Astrocyte of the hippocampus (primary cell): ENCODE measurements at regions not wholly inside any gene's neighbourhood (a gene's known extent, or its start where the extent isn't known, plus 50 kb on each side); places are given as distances from the start of the nearest gene placed in this dataset.

Experiments used
- DNase-seq: peaks from one replicate; pipeline ENCODE4 v3.0.0; 2011; ENCODE audit warnings: low read depth, low spot score

GRCh38 chr22:27114186-27114585 is 456.8 kb downstream of the MIAT start:
- no peak for DNase-seq

DNA sequence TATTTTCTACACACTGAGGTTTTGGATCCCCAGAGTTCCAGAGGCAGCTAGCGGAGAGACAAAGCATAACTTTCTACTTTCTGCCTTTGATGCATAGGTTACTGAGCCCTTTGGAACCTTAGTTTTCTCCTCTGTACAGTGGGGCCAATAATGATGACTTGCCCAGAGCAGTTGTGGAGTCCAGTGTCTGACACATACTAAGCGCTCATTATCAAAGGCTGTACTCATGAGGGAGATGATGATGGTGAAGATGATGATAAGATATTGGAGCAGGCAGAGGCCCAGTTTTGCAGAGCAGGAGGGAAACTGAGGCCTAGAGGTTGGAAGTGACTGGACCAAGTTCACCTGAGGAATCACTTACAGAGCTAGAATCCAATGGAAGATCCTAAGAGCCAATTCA is 458.0 kb downstream of the MIAT start:
- no peak for DNase-seq

GRCh38 chr22:27115816-27116256 is 458.4 kb downstream of the MIAT start:
- DNase-seq = peak; percentile 88

- peak; percentile 53 for DNase-seq
These were observed 459.1 kb downstream of the MIAT start for GRCh38 chr22:27116312-27117086.

DNA sequence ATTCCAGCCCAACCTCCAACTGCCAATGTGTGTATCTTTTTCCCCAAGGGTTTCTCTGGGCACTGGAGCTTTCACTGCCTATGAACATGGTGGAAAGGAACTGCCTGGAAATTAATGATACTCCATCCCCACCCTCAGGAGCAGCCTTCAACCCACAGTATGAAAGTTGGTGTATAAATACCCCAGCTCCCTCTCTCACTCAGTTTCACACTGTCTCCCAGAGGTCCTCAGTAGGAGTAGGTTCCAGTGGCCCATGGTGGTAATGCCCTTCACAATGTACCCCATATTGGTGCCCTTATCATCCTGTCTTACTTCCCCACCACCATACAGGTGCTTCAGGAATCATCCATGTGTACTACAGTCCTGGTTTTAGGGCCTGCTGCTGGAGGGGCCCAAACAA is 462.6 kb downstream of the MIAT start:
- no peak for DNase-seq

GRCh38 chr22:27122574-27122973 is 465.2 kb downstream of the MIAT start:
- DNase-seq = no peak

- no peak for DNase-seq
These were observed 466.5 kb downstream of the MIAT start for GRCh38 chr22:27123880-27124279.

DNA sequence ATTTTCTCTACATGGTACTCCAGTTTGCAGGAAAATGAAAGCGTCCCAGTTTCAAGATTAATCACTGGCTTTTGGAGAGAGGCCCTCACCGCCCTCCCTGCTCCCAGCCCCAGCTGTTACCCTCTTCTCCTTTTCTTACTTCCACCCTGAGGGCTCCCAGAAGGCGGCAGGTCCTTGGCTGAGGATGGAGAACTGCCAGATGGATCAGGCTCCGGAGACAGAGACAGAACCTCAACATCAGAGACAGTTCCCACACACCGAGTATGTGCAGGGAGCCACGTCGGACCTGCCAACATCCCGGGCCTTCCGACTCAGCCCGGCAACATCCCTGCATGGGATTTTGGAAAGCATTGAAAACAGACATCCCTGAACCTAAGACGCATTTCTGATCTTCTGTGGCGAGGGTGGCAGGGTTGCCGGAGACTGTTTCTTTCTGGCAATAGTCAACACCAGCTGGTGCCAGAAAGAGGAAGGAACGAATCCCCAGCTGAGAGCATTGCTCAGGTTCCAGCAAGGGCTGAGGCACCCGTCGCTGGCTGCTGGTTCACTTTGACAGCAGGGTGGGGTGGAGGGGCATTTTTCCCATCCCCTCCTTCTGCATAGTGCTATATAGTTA is 467.1 kb downstream of the MIAT start:
- no peak for DNase-seq

DNA sequence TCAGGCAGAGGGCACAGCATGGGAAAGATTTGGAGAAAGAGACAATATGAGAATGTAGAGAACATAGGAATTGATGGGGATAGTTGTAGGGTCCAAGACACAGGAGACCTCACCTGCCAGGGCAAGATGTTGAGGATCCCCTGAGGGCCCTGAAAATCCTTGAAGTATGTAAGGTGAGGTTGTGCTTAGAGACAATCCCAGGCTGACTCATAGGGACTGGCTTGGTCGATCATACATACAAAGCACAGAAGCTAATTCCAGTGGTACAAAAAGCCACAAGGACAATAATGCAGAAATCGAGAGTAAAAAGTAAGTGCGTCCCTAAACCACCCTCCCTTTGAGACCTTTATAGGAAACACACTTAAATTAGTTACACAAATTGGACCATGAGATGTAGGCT is 468.2 kb downstream of the MIAT start:
- DNase-seq = no peak

DNA sequence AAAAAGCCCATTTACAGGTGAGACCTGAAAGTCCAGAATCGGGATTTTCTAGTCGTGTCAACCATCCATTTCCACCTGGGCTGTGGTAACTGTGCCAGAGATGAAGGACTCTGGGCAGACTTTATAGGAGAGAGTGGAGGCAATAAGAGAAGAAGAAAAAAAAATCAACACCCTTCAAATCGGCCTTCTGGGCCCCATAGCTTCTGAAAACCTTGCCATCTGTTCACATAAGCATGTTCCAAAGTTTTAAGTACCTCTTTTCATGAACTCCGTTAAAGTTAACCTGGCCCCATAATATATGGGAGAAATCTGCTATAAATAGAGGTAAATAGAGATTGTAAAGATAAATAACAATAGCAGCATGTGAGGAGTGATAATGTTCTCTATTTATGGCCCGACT is 470.5 kb downstream of the MIAT start:
- DNase-seq = no peak

GRCh38 chr22:27128461-27129085 is 471.2 kb downstream of the MIAT start:
- DNase-seq = peak; percentile 48

GRCh38 chr22:27129266-27129665 is 471.9 kb downstream of the MIAT start:
- no peak for DNase-seq

- peak; percentile 47 for DNase-seq
These were observed 473.5 kb downstream of the MIAT start for GRCh38 chr22:27130906-27131305.

GRCh38 chr22:27131346-27131745 is 474.0 kb downstream of the MIAT start:
- DNase-seq = no peak

DNA sequence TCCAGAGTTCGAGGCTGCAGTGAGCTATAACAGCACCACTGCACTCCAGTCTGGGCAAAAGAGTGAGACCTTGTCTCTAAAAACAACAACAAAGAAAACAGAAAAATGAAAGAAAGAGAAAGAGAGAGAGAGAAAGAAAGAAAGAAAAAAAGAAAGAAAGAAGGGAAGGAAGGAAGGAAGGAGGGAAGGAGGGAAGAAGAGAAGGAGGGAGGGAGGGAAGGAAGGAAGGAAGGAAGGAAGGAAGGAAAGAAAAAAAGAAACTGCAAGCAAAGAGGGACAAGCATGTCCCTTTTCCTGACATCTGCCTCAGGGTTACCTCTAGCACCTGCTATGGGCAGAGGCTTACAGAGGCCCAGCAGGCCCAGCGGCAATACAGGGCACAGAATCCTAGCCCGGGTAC is 475.0 kb downstream of the MIAT start:
- DNase-seq = no peak

DNA sequence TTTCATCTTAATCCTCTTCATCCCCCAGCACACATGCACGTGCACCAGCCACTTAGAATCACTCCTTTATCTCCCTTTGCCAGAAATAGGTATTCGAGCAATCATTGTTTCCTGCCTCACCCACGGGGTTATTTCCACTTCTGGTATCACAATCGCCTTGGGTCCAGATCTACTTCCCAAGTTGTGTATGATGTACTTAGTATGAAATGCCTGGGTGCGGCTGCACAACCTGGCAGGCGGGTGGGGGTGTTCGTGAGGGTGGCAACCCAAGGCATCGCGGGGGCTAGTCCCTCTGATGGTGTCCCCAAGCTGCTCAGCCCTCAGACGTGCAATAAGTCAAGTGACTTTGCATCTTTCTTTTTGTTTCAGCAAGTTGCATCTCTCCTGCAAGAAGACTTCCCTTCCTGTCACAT is 475.6 kb downstream of the MIAT start:
- no peak for DNase-seq

DNA sequence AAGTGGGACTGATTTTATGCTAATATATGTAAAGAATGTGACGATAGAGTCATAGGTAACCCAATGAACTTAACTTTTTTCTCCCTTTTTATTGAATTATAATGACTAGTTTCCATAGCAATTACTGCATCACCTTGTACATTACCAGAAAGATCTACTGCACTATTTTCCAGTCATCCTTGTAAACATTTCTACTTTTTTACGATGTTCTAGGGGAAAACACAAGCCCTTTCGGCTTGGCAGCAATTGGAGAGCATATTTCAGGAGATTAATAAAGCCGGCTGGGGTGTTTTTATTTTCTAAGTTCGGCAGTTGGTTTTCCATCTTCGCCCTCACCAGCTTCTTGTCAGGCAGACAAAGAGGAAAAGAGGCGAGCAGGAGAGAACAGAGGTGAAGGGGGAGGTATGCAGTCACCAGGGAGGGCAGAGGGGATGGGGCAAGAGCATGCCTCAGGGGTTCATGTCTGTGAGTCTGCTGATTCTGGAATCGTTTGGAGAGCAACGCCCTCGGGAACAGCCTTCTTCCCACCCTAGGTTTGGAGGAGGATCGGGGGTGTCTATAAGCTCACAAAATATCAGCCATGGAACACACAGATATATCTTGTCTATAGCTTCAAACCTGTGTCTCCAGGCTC is 476.4 kb downstream of the MIAT start:
- peak; percentile 39 for DNase-seq

GRCh38 chr22:27134315-27134701 is 476.9 kb downstream of the MIAT start:
- peak; percentile 86 for DNase-seq

- DNase-seq = peak; percentile 61
These were observed 477.9 kb downstream of the MIAT start for GRCh38 chr22:27135031-27135981.

GRCh38 chr22:27136596-27136995 is 479.2 kb downstream of the MIAT start:
- DNase-seq = no peak

GRCh38 chr22:27137871-27138337 is 480.5 kb downstream of the MIAT start:
- no peak for DNase-seq
